ENCODE measurements at regions not wholly inside any gene's neighbourhood (a gene's known extent, or its start where the extent isn't known, plus 50 kb on each side); places are given as distances from the start of the nearest gene placed in this dataset.
A peak's percentile ranks its signal among the peaks of the same experiment; 100 is the strongest.

DNA sequence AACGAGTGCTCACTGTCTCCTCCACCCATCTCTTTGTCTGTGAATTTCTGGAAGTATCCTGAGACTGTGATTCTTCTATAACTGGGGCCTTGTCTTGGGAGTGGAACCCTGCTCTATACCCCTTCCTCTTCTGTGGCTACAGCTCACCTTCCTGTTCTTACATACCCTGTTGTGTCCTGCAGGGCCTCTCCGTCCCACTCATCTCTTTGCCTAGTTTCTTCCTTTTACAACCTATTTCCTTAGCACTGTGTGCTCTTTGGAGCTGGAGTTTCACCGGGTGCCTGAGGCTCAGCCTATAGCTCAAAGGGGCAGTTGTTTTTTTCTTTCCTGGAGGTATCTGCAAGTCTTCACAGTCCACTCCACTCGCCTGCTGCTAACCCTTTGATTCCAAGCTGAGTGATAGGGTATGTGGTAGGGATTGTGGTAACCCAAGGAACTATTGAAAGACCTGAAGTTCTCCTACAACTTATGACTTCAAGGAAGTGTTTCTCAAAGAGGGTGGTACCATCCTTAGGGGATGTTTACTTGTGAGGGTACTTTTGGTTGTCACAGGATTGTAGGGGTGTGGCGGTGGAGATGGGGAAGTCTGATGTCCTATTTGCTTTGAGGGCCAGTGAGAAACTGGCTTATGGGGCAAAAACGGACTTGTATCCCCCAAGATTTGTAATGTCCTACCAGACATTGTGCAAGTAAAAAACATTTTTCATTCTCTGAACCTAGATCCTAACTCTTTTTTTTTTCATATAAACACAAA is 66.6 kb upstream of the ARL8B start:
- Mint-ChIP-seq H3K4me1 (no peaks in the 10 kb centered on the region), H3K4me3 (no peak overlapping the region), H3K36me3 (ENCODE audit: insufficient read depth) (no peaks in the 10 kb centered on the region)

DNA sequence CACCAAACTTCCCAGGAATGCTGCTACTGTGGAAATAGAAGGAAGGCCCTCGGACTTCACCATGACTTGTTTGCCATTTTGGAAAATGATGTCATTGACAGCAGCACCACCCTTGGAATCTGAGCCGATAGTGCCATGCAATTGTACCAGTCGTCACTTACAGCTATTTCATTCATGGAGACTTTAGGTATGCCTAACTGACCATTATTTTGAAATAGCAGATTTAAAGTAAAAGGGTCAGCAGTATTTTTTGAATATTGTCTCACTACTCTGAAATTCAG is 66.0 kb upstream of the ARL8B start:
- no peaks in the 10 kb centered on the region for H3K27me3 Mint-ChIP-seq
- no peaks in the 10 kb centered on the region for H3K36me3 Mint-ChIP-seq (ENCODE audit: insufficient read depth)
- H3K27ac Mint-ChIP-seq (ENCODE audit: low read depth), result no peak overlapping the region
- H3K4me3 Mint-ChIP-seq, result no peak overlapping the region
- ATAC-seq (replicated peaks; ENCODE audit: extremely low read depth, poor library complexity, severe bottlenecking) (no peak), DNase-seq (ENCODE audit: low spot score in 2 of 2) (no peak)
- H3K4me1 Mint-ChIP-seq, result no peaks in the 10 kb centered on the region
- no peaks in the 10 kb centered on the region for H3K9me3 Mint-ChIP-seq

More for the DNA sequence above, 66.6 kb upstream of the ARL8B start:
- no peak for DNase-seq (ENCODE audit: low spot score in 2 of 2)
- ATAC-seq (replicated peaks; ENCODE audit: extremely low read depth, poor library complexity, severe bottlenecking), result no peak
- no peaks in the 10 kb centered on the region for H3K9me3 Mint-ChIP-seq
- no peaks in the 10 kb centered on the region for H3K27me3 Mint-ChIP-seq
- H3K27ac Mint-ChIP-seq (ENCODE audit: low read depth), result peak overlapping the region; percentile 8

- ATAC-seq (replicated peaks; ENCODE audit: extremely low read depth, poor library complexity, severe bottlenecking), result no peak
- no peaks in the 10 kb centered on the region for H3K9me3 Mint-ChIP-seq
- no peak overlapping the region for H3K27ac Mint-ChIP-seq (ENCODE audit: low read depth)
- no peak overlapping the region for H3K4me3 Mint-ChIP-seq
- H3K36me3 Mint-ChIP-seq (ENCODE audit: insufficient read depth), result no peaks in the 10 kb centered on the region
- DNase-seq (ENCODE audit: low spot score in 2 of 2), result no peak
- no peaks in the 10 kb centered on the region for H3K4me1 Mint-ChIP-seq
- H3K27me3 Mint-ChIP-seq, result no peaks in the 10 kb centered on the region
Observed at GRCh38 chr3:5057272-5057671, 64.8 kb upstream of the ARL8B start.

- Mint-ChIP-seq H3K4me3 (no peak overlapping the region), H3K27ac (ENCODE audit: low read depth) (no peak overlapping the region), H3K27me3 (no peaks in the 10 kb centered on the region), H3K9me3 (no peaks in the 10 kb centered on the region), H3K36me3 (ENCODE audit: insufficient read depth) (no peaks in the 10 kb centered on the region), H3K4me1 (no peaks in the 10 kb centered on the region)
- peak; percentile 56 to 61 for DNase-seq (ENCODE audit: low spot score in 2 of 2)
- peak; percentile 93 for ATAC-seq (replicated peaks; ENCODE audit: extremely low read depth, poor library complexity, severe bottlenecking)
Observed at GRCh38 chr3:5057857-5058324, 64.2 kb upstream of the ARL8B start.

DNA sequence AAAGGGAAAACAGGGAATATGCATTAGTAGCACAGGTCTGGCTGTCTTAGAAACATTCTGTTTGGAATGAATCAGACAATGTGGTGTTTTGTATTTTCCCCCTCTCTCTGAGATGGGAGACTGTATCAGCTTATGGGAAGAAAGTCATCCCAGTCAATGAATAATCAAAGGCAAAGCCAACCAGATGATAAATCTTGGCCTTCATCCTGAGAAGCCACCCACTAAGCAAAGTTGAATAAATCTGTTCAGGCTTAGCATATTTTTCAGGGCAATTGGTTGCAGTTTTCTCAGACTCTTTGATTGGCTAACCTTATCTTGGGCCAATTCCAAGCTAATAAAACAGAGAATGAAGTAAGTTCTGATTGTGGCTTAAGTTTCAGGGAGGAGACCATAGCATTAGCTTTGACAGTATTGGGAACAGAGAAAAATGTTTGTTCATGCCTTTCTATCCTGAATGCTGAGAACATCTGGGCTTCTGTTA is 63.6 kb upstream of the ARL8B start:
- H3K27ac Mint-ChIP-seq (ENCODE audit: low read depth), result no peak overlapping the region
- no peaks in the 10 kb centered on the region for H3K4me1 Mint-ChIP-seq
- DNase-seq (ENCODE audit: low spot score in 2 of 2) (no peak), ATAC-seq (replicated peaks; ENCODE audit: extremely low read depth, poor library complexity, severe bottlenecking) (no peak)
- no peak overlapping the region for H3K4me3 Mint-ChIP-seq
- no peaks in the 10 kb centered on the region for H3K27me3 Mint-ChIP-seq
- H3K36me3 Mint-ChIP-seq (ENCODE audit: insufficient read depth), result no peaks in the 10 kb centered on the region
- no peaks in the 10 kb centered on the region for H3K9me3 Mint-ChIP-seq

GRCh38 chr3:5059782-5060181 is 62.3 kb upstream of the ARL8B start:
- Mint-ChIP-seq H3K36me3 (ENCODE audit: insufficient read depth) (no peaks in the 10 kb centered on the region), H3K27ac (ENCODE audit: low read depth) (no peak overlapping the region), H3K4me1 (no peaks in the 10 kb centered on the region), H3K27me3 (no peaks in the 10 kb centered on the region), H3K4me3 (no peak overlapping the region), H3K9me3 (no peaks in the 10 kb centered on the region)
- DNase-seq (ENCODE audit: low spot score in 2 of 2) (no peak), ATAC-seq (replicated peaks; ENCODE audit: extremely low read depth, poor library complexity, severe bottlenecking) (no peak)

GRCh38 chr3:5061218-5061569 is 60.9 kb upstream of the ARL8B start:
- ATAC-seq (replicated peaks; ENCODE audit: extremely low read depth, poor library complexity, severe bottlenecking), result no peak
- Mint-ChIP-seq H3K4me3 (no peak overlapping the region), H3K9me3 (no peaks in the 10 kb centered on the region)

DNA sequence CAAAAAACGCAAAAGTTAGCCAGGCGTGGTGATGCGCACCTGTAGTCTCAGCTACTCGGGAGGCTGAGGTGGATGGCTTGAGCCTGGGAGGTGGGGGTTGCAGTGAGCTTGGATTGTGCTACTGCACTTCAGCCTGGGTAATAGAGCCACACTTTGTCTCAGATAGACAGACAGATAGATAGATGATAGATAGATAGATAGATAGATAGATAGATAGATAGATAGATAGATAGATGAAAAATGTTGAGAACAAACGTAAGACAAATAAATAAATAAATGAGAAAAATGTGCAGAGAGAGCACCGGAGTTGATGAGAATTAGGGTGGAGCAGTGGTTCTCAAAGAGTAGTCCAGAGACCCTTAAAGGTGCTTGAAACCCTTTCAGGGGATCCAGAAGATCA is 58.4 kb upstream of the ARL8B start:
- Mint-ChIP-seq H3K27me3 (peaks cover 3% of the 10 kb centered on the region), H3K36me3 (ENCODE audit: insufficient read depth) (no peaks in the 10 kb centered on the region), H3K27ac (ENCODE audit: low read depth) (no peak overlapping the region), H3K4me1 (no peaks in the 10 kb centered on the region), H3K9me3 (no peaks in the 10 kb centered on the region), H3K4me3 (no peak overlapping the region)
- ATAC-seq (replicated peaks; ENCODE audit: extremely low read depth, poor library complexity, severe bottlenecking) (no peak), DNase-seq (ENCODE audit: low spot score in 2 of 2) (no peak)

More at GRCh38 chr3:5061218-5061569, 60.9 kb upstream of the ARL8B start:
- Mint-ChIP-seq H3K27me3 (no peaks in the 10 kb centered on the region), H3K27ac (ENCODE audit: low read depth) (no peak overlapping the region), H3K36me3 (ENCODE audit: insufficient read depth) (no peaks in the 10 kb centered on the region), H3K4me1 (no peaks in the 10 kb centered on the region)
- DNase-seq (ENCODE audit: low spot score in 2 of 2), result no peak

GRCh38 chr3:5068531-5069050 is 53.5 kb upstream of the ARL8B start:
- DNase-seq (ENCODE audit: low spot score in 2 of 2), result no peak
- ATAC-seq (replicated peaks; ENCODE audit: extremely low read depth, poor library complexity, severe bottlenecking), result no peak
- Mint-ChIP-seq H3K9me3 (no peaks in the 10 kb centered on the region), H3K4me3 (no peak overlapping the region), H3K27me3 (peaks cover 45% of the 10 kb centered on the region), H3K27ac (ENCODE audit: low read depth) (no peak overlapping the region), H3K36me3 (ENCODE audit: insufficient read depth) (no peaks in the 10 kb centered on the region), H3K4me1 (no peaks in the 10 kb centered on the region)

DNA sequence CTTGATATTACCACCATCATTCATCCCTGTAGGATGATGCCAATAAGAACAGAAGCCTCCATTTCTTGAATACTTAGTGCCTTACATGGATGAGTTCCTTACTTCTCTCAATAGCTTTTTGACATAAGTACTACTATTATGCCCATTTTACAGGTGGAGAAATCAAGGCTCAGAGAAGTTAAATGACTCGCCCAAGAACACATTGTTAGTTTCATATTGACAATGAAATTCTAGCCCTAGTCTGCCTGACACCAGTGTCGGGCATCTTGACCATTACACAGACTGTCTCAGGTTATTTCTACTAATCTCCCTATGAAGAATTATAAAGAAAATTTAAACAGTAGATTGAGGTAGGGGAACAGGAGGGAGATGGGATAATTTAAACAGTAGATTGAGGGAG is 52.5 kb upstream of the ARL8B start:
- no peak overlapping the region for H3K27ac Mint-ChIP-seq (ENCODE audit: low read depth)
- no peaks in the 10 kb centered on the region for H3K9me3 Mint-ChIP-seq
- H3K27me3 Mint-ChIP-seq, result peaks cover 45% of the 10 kb centered on the region
- H3K36me3 Mint-ChIP-seq (ENCODE audit: insufficient read depth), result no peaks in the 10 kb centered on the region
- ATAC-seq (replicated peaks; ENCODE audit: extremely low read depth, poor library complexity, severe bottlenecking) (no peak), DNase-seq (ENCODE audit: low spot score in 2 of 2) (no peak)
- H3K4me3 Mint-ChIP-seq, result no peak overlapping the region
- H3K4me1 Mint-ChIP-seq, result no peaks in the 10 kb centered on the region

DNA sequence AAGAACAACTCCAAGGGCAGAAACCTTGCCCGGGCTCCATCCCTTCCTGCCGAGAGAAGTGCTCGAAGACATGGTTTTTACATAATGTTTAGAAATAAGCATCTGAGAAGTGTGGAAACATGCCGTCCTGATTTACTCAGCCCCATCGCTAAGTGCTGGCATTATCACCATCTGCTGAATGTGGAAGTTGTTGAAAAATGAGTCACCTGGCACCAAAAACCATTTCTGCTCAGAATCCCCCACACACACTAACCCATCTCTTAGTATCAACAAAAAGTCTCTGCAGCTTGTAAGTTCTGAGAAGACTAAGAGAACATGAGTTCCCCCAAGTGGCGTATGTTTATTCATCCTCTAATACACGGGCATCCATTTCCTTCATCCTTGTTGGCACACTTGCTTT is 51.0 kb upstream of the ARL8B start:
- Mint-ChIP-seq H3K9me3 (no peaks in the 10 kb centered on the region), H3K4me1 (no peaks in the 10 kb centered on the region), H3K36me3 (ENCODE audit: insufficient read depth) (no peaks in the 10 kb centered on the region), H3K27me3 (peaks cover 45% of the 10 kb centered on the region), H3K27ac (ENCODE audit: low read depth) (no peak overlapping the region), H3K4me3 (no peak overlapping the region)
- DNase-seq (ENCODE audit: low spot score in 2 of 2) (no peak), ATAC-seq (replicated peaks; ENCODE audit: extremely low read depth, poor library complexity, severe bottlenecking) (no peak)

GRCh38 chr3:5072100-5072816 is 49.8 kb upstream of the ARL8B start:
- Mint-ChIP-seq H3K27ac (ENCODE audit: low read depth) (no peak overlapping the region), H3K27me3 (peaks cover 45% of the 10 kb centered on the region), H3K9me3 (no peaks in the 10 kb centered on the region), H3K36me3 (ENCODE audit: insufficient read depth) (no peaks in the 10 kb centered on the region), H3K4me3 (no peak overlapping the region), H3K4me1 (no peaks in the 10 kb centered on the region)
- ATAC-seq (replicated peaks; ENCODE audit: extremely low read depth, poor library complexity, severe bottlenecking) (no peak), DNase-seq (ENCODE audit: low spot score in 2 of 2) (no peak)
